ENCODE measurements at regions not wholly inside any gene's neighbourhood (a gene's known extent, or its start where the extent isn't known, plus 50 kb on each side); places are given as distances from the start of the nearest gene placed in this dataset.

GRCh38 chr4:19677211-19677610 is 574.5 kb upstream of the SLIT2 start:
- no peak overlapping the region for H3K27ac ChIP-seq
- no peaks in the 10 kb centered on the region for H3K9me3 ChIP-seq (ENCODE audit: insufficient read depth, low read depth)
- TF ChIP-seq CTCF (conservative IDR thresholded peaks at IDR 0.05) (no peak), EZH2 (IDR thresholded peaks at IDR 0.05; ENCODE audit: low read depth) (no peak)
- no peak overlapping the region for H2AFZ ChIP-seq
- no peaks in the 10 kb centered on the region for H3K27me3 ChIP-seq (ENCODE audit: insufficient read depth, low read depth)
- intact Hi-C loops (cut with micrococcal nuclease; ENCODE audit: unreplicated experiment): no loop called here
- no peaks in the 10 kb centered on the region for H3K79me2 ChIP-seq (ENCODE audit: low read depth)
- no peaks in the 10 kb centered on the region for H3K36me3 ChIP-seq (ENCODE audit: low read depth)
- no TSS peak for BruUV-seq (replicated peaks)
- no peak overlapping the region for H3K4me2 ChIP-seq
- H3K9me2 ChIP-seq (ENCODE audit: insufficient read depth): no peaks in the 10 kb centered on the region
- no peaks in the 10 kb centered on the region for H3K4me1 ChIP-seq (replicated peaks; ENCODE audit: insufficient read depth)
- no peaks in the 10 kb centered on the region for H4K20me1 ChIP-seq (ENCODE audit: insufficient read depth)
- ChIA-PET CTCF (no interaction called here), POLR2A (ENCODE audit: unreplicated experiment) (no interaction called here)
- DNase-seq: no peak
- no peak overlapping the region for H3K4me3 ChIP-seq
- H3F3A ChIP-seq (ENCODE audit: insufficient read depth, low read depth): no peaks in the 10 kb centered on the region

- H2AFZ ChIP-seq: no peak overlapping the region
- POLR2A ChIA-PET (ENCODE audit: unreplicated experiment): no interaction called here
- no peaks in the 10 kb centered on the region for H3K4me1 ChIP-seq (replicated peaks; ENCODE audit: insufficient read depth)
- BruUV-seq (replicated peaks): no TSS peak
- H3K4me2 ChIP-seq: no peak overlapping the region
- H3F3A ChIP-seq (ENCODE audit: insufficient read depth, low read depth): no peaks in the 10 kb centered on the region
- H3K9me3 ChIP-seq (ENCODE audit: insufficient read depth, low read depth): no peaks in the 10 kb centered on the region
- no peak for TF ChIP-seq CTCF (conservative IDR thresholded peaks at IDR 0.05)
- TF ChIP-seq EZH2 (IDR thresholded peaks at IDR 0.05; ENCODE audit: low read depth): no peak
- no peaks in the 10 kb centered on the region for H3K9me2 ChIP-seq (ENCODE audit: insufficient read depth)
- no peak overlapping the region for H3K4me3 ChIP-seq
- H4K20me1 ChIP-seq (ENCODE audit: insufficient read depth): no peaks in the 10 kb centered on the region
- no peaks in the 10 kb centered on the region for H3K36me3 ChIP-seq (ENCODE audit: low read depth)
- no peak for DNase-seq
- H3K79me2 ChIP-seq (ENCODE audit: low read depth): no peaks in the 10 kb centered on the region
- no peak overlapping the region for H3K27ac ChIP-seq
- CTCF ChIA-PET: no interaction called here
- no peaks in the 10 kb centered on the region for H3K27me3 ChIP-seq (ENCODE audit: insufficient read depth, low read depth)
- intact Hi-C loops (cut with micrococcal nuclease; ENCODE audit: unreplicated experiment): no loop called here
Measured at GRCh38 chr4:19675172-19675811, 576.4 kb upstream of the SLIT2 start.

DNA sequence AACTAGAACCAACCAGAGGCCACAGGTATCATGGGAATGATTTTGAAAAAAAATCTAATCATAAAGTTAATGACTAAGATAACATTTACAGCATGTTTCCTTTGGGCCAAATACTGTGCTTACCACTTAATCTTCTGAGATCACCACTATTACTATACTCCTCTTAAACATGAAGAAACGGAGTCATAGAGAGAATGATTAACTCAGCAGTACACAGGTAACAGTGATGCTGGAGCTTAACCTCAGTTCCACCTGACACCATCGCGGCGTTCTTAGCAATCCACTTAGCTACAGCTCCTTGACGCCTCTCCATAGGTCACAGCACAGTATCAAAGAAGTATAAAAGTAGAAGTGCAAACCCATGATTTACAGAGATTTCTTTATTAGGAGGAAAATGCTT is 592.6 kb upstream of the SLIT2 start:
- Histone ChIP-seq H3F3A (ENCODE audit: insufficient read depth, low read depth) (no peaks in the 10 kb centered on the region), H3K27ac (no peak overlapping the region), H3K9me2 (ENCODE audit: insufficient read depth) (no peaks in the 10 kb centered on the region), H3K36me3 (ENCODE audit: low read depth) (no peaks in the 10 kb centered on the region), H2AFZ (no peak overlapping the region), H3K9me3 (ENCODE audit: insufficient read depth, low read depth) (no peaks in the 10 kb centered on the region), H3K79me2 (ENCODE audit: low read depth) (no peaks in the 10 kb centered on the region), H3K4me1 (replicated peaks; ENCODE audit: insufficient read depth) (no peaks in the 10 kb centered on the region), H4K20me1 (ENCODE audit: insufficient read depth) (no peaks in the 10 kb centered on the region), H3K27me3 (ENCODE audit: insufficient read depth, low read depth) (no peaks in the 10 kb centered on the region), H3K4me2 (no peak overlapping the region), H3K4me3 (no peak overlapping the region)
- CTCF ChIA-PET: no interaction called here
- no TSS peak for BruUV-seq (replicated peaks)
- intact Hi-C loops (cut with micrococcal nuclease; ENCODE audit: unreplicated experiment): no loop called here
- no peak for TF ChIP-seq EZH2 (IDR thresholded peaks at IDR 0.05; ENCODE audit: low read depth)
- no peak for TF ChIP-seq CTCF (conservative IDR thresholded peaks at IDR 0.05)
- POLR2A ChIA-PET (ENCODE audit: unreplicated experiment): no interaction called here
- no peak for DNase-seq

Measured in PC-9 (cell line).